Mesothelial cell of epicardium (in vitro differentiated cells): ENCODE measurements at regions not wholly inside any gene's neighbourhood (a gene's known extent, or its start where the extent isn't known, plus 50 kb on each side); places are given as distances from the start of the nearest gene placed in this dataset.

ENCODE experiments used
- DNase-seq, 2 experiments: peaks; one replicate each; pipeline ENCODE4 v3.0.0; 2021; ENCODE audit warnings: low spot score in 2 of 2; ENCODE audit not compliant: unreplicated experiment in 2 of 2
- H3K27ac Mint-ChIP-seq: 2 replicates; pipeline ENCODE4 v1.8.0; 2021; ENCODE audit warnings: mixed read lengths
- H3K27me3 Mint-ChIP-seq: 2 replicates; pipeline ENCODE4 v1.8.0; 2021; ENCODE audit warnings: low read depth, mixed read lengths
- H3K36me3 Mint-ChIP-seq: 2 replicates; pipeline ENCODE4 v1.8.0; 2021; ENCODE audit warnings: mixed read lengths
- H3K4me1 Mint-ChIP-seq: 2 replicates; pipeline ENCODE4 v1.8.0; 2021; ENCODE audit warnings: mixed read lengths
- H3K4me3 Mint-ChIP-seq: 2 replicates; pipeline ENCODE4 v1.8.0; 2021; ENCODE audit warnings: mild to moderate bottlenecking, moderate library complexity, mixed read lengths
- H3K9me3 Mint-ChIP-seq: 2 replicates; pipeline ENCODE4 v1.8.0; 2021; ENCODE audit warnings: mixed read lengths
- CTCF ChIP-seq: fragments of 200-600 bp; sonication (generic); IDR thresholded peaks from one replicate; pipeline ENCODE4 v1.5.0; 2021; ENCODE audit warnings: antibody characterized with exemption; ENCODE audit not compliant: unreplicated experiment

GRCh38 chr7:156545979-156546378 lies 94.6 kb upstream of the RNF32 start:
- Mint-ChIP-seq H3K4me1 (peaks cover 4% of the 10 kb centered on the region), H3K4me3 (no peak overlapping the region), H3K27ac (no peak overlapping the region), H3K36me3 (no peaks in the 10 kb centered on the region), H3K27me3 (peaks cover 34% of the 10 kb centered on the region), H3K9me3 (no peaks in the 10 kb centered on the region)
- DNase-seq: no peak
- TF ChIP-seq CTCF: no peak

GRCh38 chr7:156544919-156545715 lies 95.5 kb upstream of the RNF32 start:
- Mint-ChIP-seq H3K27me3 (peaks cover 35% of the 10 kb centered on the region), H3K9me3 (no peaks in the 10 kb centered on the region), H3K4me1 (peaks cover 4% of the 10 kb centered on the region), H3K4me3 (no peak overlapping the region), H3K27ac (no peak overlapping the region), H3K36me3 (no peaks in the 10 kb centered on the region)
- no peak for DNase-seq
- no peak for TF ChIP-seq CTCF

DNA sequence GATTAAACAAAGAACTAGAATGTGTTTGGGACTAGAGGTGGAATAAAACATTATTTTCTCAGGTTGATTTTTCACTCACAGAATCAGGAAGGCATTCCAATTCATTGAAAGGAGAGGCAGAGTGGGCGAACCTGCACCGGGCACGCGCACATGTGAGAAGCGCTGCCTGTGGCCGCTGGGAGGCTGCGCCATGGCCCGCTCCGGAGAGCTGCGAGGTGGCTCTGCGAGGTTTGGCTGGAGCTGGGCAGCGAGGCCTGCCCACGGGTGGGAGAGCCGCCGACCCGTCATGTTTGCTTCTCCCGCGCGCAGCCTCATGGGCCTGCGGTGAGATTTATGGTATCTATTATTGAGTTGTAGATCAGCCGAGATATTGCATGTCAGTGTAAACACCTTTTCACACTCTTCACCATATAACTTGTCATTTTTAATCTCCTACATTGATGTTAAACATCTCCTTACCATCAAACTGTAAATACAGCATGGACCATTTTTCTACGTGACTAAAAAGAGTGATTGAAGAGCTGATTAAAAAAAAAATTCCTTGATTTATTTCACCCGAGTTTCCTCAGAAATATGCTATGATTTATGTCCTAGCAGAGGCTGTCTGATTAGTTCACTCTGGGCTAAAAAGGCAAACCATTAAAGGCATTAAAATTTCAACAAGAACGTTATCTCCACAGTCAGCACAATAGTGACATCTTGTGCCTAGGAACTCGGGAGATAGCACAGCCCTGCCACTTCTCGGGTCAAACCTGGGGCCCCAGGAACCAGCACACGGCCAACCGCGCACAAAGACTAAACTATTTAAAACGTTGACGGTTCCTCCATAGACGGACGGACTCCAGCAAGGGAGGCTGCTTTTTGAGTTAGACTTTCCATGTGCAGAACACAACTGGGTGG lies 96.6 kb upstream of the RNF32 start:
- DNase-seq: no peak
- TF ChIP-seq CTCF: no peak
- H3K9me3 Mint-ChIP-seq: no peaks in the 10 kb centered on the region
- H3K27ac Mint-ChIP-seq: no peak overlapping the region
- H3K4me3 Mint-ChIP-seq: no peak overlapping the region
- H3K36me3 Mint-ChIP-seq: no peaks in the 10 kb centered on the region
- peaks cover 4% of the 10 kb centered on the region for H3K4me1 Mint-ChIP-seq
- peaks cover 33% of the 10 kb centered on the region for H3K27me3 Mint-ChIP-seq

- H3K4me3 Mint-ChIP-seq: no peak overlapping the region
- H3K27ac Mint-ChIP-seq: no peak overlapping the region
- TF ChIP-seq CTCF: no peak
Observed at GRCh38 chr7:156540619-156541165, 99.9 kb upstream of the RNF32 start.

DNA sequence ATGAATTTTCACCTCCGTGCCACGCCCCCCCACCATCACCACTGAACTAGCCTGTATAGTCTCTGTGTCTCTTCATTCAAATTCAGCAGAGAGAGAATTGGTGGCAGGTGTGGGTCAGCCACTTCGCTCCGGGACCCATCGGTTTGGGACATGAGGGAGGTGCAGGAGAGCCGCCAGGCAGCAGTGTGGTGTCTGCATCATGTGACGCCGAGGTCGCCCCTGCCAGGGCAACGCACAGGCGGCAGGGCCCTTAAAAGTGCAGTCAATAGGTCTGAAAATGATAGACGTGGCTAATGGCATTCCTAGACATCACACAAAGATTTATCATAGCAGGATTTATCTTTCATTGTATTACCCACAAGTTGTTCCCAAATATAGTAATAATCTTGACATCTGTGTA lies 100.6 kb upstream of the RNF32 start:
- Mint-ChIP-seq H3K27ac (no peak overlapping the region), H3K4me1 (peaks cover 4% of the 10 kb centered on the region)

More at GRCh38 chr7:156540619-156541165, 99.9 kb upstream of the RNF32 start:
- Mint-ChIP-seq H3K4me1 (peaks cover 4% of the 10 kb centered on the region), H3K36me3 (no peaks in the 10 kb centered on the region), H3K9me3 (no peaks in the 10 kb centered on the region), H3K27me3 (peaks cover 45% of the 10 kb centered on the region)
- no peak for DNase-seq

More for the DNA sequence above, 100.6 kb upstream of the RNF32 start:
- no peak for TF ChIP-seq CTCF
- Mint-ChIP-seq H3K9me3 (no peaks in the 10 kb centered on the region), H3K4me3 (no peak overlapping the region), H3K36me3 (no peaks in the 10 kb centered on the region), H3K27me3 (peaks cover 51% of the 10 kb centered on the region)
- no peak for DNase-seq
